Parathyroid adenoma (tissue), 2 donors: ENCODE measurements at regions not wholly inside any gene's neighbourhood (a gene's known extent, or its start where the extent isn't known, plus 50 kb on each side); places are given as distances from the start of the nearest gene placed in this dataset.

Experiments
- H2AFZ ChIP-seq: fragments of 300-600 bp; sonication (generic); one replicate; pipeline ENCODE4 v1.7.0; 2017; ENCODE audit warnings: antibody characterized with exemption, mild to moderate bottlenecking
- H3K27ac ChIP-seq: fragments of 300-600 bp; sonication (generic); one replicate; pipeline ENCODE4 v1.7.0; 2017
- H3K27me3 ChIP-seq: fragments of 300-600 bp; sonication (generic); one replicate; pipeline ENCODE4 v1.7.0; 2017; ENCODE audit warnings: low read length; ENCODE audit not compliant: control insufficient read depth, insufficient read depth
- H3K36me3 ChIP-seq: fragments of 300-600 bp; sonication (generic); one replicate; pipeline ENCODE4 v1.7.0; 2017; ENCODE audit warnings: low read length; ENCODE audit not compliant: control insufficient read depth, insufficient read depth
- H3K4me1 ChIP-seq: fragments of 300-600 bp; sonication (generic); one replicate; pipeline ENCODE4 v1.7.0; 2017; ENCODE audit warnings: control low read depth
- H3K4me2 ChIP-seq: fragments of 300-600 bp; sonication (generic); one replicate; pipeline ENCODE4 v1.7.0; 2017; ENCODE audit warnings: low read length
- H3K4me3 ChIP-seq: fragments of 300-600 bp; sonication (generic); one replicate; pipeline ENCODE4 v1.7.0; 2017; ENCODE audit warnings: low read depth, low read length
- H3K79me2 ChIP-seq: fragments of 300-600 bp; sonication (generic); one replicate; pipeline ENCODE4 v1.7.0; 2017; ENCODE audit warnings: control low read depth
- H3K9ac ChIP-seq: fragments of 300-600 bp; sonication (generic); one replicate; pipeline ENCODE4 v1.7.0; 2017; ENCODE audit warnings: mild to moderate bottlenecking
- H3K9me3 ChIP-seq: fragments of 300-600 bp; sonication (generic); one replicate; pipeline ENCODE4 v1.7.0; 2017; ENCODE audit warnings: low read length; ENCODE audit not compliant: control insufficient read depth
- CTCF ChIP-seq: fragments of 300-600 bp; sonication (generic); IDR thresholded peaks from one replicate; pipeline ENCODE4 v1.7.0; 2017; ENCODE audit warnings: antibody characterized with exemption, mild to moderate bottlenecking
- donor health status: primary hyperparathyroidism.

- no peak overlapping the region for H3K4me3 ChIP-seq
Measured at GRCh38 chr3:127497166-127497565, 93.4 kb downstream of the TPRA1 start.

GRCh38 chr3:127495821-127496655, 94.5 kb downstream of the TPRA1 start:
- no peak overlapping the region for H3K27ac ChIP-seq
- no peaks in the 10 kb centered on the region for H3K79me2 ChIP-seq
- H3K27me3 ChIP-seq = no peaks in the 10 kb centered on the region
- no peak overlapping the region for H2AFZ ChIP-seq
- no peak for TF ChIP-seq CTCF
- no peaks in the 10 kb centered on the region for H3K36me3 ChIP-seq
- no peak overlapping the region for H3K9ac ChIP-seq
- no peak overlapping the region for H3K4me3 ChIP-seq
- H3K9me3 ChIP-seq = no peaks in the 10 kb centered on the region
- H3K4me1 ChIP-seq = no peaks in the 10 kb centered on the region
- no peak overlapping the region for H3K4me2 ChIP-seq

More at GRCh38 chr3:127497166-127497565, 93.4 kb downstream of the TPRA1 start:
- no peaks in the 10 kb centered on the region for H3K9me3 ChIP-seq
- no peak for TF ChIP-seq CTCF
- H2AFZ ChIP-seq = no peak overlapping the region
- no peak overlapping the region for H3K4me2 ChIP-seq
- no peaks in the 10 kb centered on the region for H3K79me2 ChIP-seq
- no peak overlapping the region for H3K27ac ChIP-seq
- no peaks in the 10 kb centered on the region for H3K27me3 ChIP-seq
- no peak overlapping the region for H3K9ac ChIP-seq
- H3K36me3 ChIP-seq = no peaks in the 10 kb centered on the region
- H3K4me1 ChIP-seq = no peaks in the 10 kb centered on the region

GRCh38 chr3:127493924-127494646, 96.4 kb downstream of the TPRA1 start:
- no peaks in the 10 kb centered on the region for H3K36me3 ChIP-seq
- no peak for TF ChIP-seq CTCF
- no peaks in the 10 kb centered on the region for H3K9me3 ChIP-seq
- H3K4me2 ChIP-seq = no peak overlapping the region
- no peak overlapping the region for H3K27ac ChIP-seq
- no peaks in the 10 kb centered on the region for H3K27me3 ChIP-seq
- no peaks in the 10 kb centered on the region for H3K79me2 ChIP-seq
- H2AFZ ChIP-seq = no peak overlapping the region
- H3K9ac ChIP-seq = no peak overlapping the region
- H3K4me3 ChIP-seq = no peak overlapping the region
- no peaks in the 10 kb centered on the region for H3K4me1 ChIP-seq

- H3K36me3 ChIP-seq = no peaks in the 10 kb centered on the region
Measured at GRCh38 chr3:127492426-127492825, 98.1 kb downstream of the TPRA1 start.

More at GRCh38 chr3:127492426-127492825, 98.1 kb downstream of the TPRA1 start:
- no peak overlapping the region for H3K4me3 ChIP-seq
- TF ChIP-seq CTCF = no peak
- H2AFZ ChIP-seq = no peak overlapping the region
- H3K9me3 ChIP-seq = no peaks in the 10 kb centered on the region
- no peak overlapping the region for H3K9ac ChIP-seq
- H3K4me1 ChIP-seq = no peaks in the 10 kb centered on the region
- no peak overlapping the region for H3K27ac ChIP-seq
- H3K27me3 ChIP-seq = no peaks in the 10 kb centered on the region
- no peak overlapping the region for H3K4me2 ChIP-seq
- no peaks in the 10 kb centered on the region for H3K79me2 ChIP-seq
